Astrocyte (in vitro differentiated cells and primary cell): ENCODE measurements at regions not wholly inside any gene's neighbourhood (a gene's known extent, or its start where the extent isn't known, plus 50 kb on each side); places are given as distances from the start of the nearest gene placed in this dataset.

Experiments
- EZH2 ChIP-seq: IDR thresholded peaks from 2 replicates; pipeline ENCODE4 v1.6.1; 2012; ENCODE audit warnings: mild to moderate bottlenecking, low read length, inconsistent platforms; ENCODE audit not compliant: insufficient read depth
- TF ChIP-seq, protein P1 (sequence below): IDR thresholded peaks from 2 replicates; pipeline ENCODE4 v1.5.1; 2011; ENCODE audit warnings: low read depth, mild to moderate bottlenecking, inconsistent platforms, low read length, moderate library complexity; ENCODE audit not compliant: insufficient read depth

DNA sequence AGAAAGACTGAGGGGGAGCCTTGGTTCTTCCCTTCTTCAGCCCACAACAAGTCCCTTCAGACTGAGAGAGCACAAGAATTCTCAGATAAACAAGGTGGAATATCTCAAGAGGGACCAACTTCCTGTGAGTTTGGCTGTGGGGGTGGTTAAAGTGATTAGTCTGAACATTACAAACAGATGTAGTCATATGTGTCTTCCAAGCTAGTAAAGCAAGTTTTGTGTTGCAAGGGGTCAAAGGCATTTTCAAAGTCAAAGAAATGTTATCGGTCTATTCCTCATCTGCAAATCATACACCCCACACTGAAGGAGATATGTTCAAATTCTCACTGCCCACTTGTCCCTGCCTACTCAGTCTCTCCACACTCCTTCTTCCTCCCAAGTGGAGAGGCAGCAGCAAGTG lies 242.5 kb downstream of the FAM43A start:
- TF ChIP-seq, protein P1, sequence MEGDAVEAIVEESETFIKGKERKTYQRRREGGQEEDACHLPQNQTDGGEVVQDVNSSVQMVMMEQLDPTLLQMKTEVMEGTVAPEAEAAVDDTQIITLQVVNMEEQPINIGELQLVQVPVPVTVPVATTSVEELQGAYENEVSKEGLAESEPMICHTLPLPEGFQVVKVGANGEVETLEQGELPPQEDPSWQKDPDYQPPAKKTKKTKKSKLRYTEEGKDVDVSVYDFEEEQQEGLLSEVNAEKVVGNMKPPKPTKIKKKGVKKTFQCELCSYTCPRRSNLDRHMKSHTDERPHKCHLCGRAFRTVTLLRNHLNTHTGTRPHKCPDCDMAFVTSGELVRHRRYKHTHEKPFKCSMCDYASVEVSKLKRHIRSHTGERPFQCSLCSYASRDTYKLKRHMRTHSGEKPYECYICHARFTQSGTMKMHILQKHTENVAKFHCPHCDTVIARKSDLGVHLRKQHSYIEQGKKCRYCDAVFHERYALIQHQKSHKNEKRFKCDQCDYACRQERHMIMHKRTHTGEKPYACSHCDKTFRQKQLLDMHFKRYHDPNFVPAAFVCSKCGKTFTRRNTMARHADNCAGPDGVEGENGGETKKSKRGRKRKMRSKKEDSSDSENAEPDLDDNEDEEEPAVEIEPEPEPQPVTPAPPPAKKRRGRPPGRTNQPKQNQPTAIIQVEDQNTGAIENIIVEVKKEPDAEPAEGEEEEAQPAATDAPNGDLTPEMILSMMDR = no peak
- no peak for TF ChIP-seq EZH2
